Gastroesophageal sphincter (tissue), 4 donors: ENCODE measurements at regions not wholly inside any gene's neighbourhood (a gene's known extent, or its start where the extent isn't known, plus 50 kb on each side); places are given as distances from the start of the nearest gene placed in this dataset.

Experiments
- ATAC-seq: fragments of 150-250 bp; one replicate; pipeline ENCODE4 v1.9.1; 2016; ENCODE audit warnings: mild to moderate bottlenecking, moderate library complexity
- H3K27ac ChIP-seq, 4 donors: fragments of 200-600 bp; sonication (generic) in 3 of 4; 1 replicate in 3 of 4; 2 replicates in 1 of 4; pipeline ENCODE4 v1.5.1; 2016 to 2019
- H3K27me3 ChIP-seq: fragments of 200-600 bp; sonication (generic); one replicate; pipeline ENCODE4 v1.5.1; 2019
- H3K36me3 ChIP-seq, 2 donors: fragments of 200-600 bp; sonication (generic); one replicate each; pipeline ENCODE4 v1.5.1; 2019; ENCODE audit warnings: control low read depth in 1 of 2
- H3K4me1 ChIP-seq, 3 donors: fragments of 200-600 bp; sonication (generic); 1 replicate in 2 of 3; 2 replicates in 1 of 3; pipeline ENCODE4 v1.5.1; 2016 to 2019; ENCODE audit warnings: control low read depth in 2 of 3
- H3K4me3 ChIP-seq, 2 donors: fragments of 200-600 bp; sonication (generic); one replicate each; pipeline ENCODE4 v1.5.1; 2019; ENCODE audit warnings: mild to moderate bottlenecking in 1 of 2, moderate library complexity in 1 of 2
- H3K9me3 ChIP-seq, 3 donors: fragments of 200-600 bp; sonication (generic); one replicate each; pipeline ENCODE4 v1.5.1; 2017 to 2019; ENCODE audit warnings: control low read depth in 2 of 3
- EP300 ChIP-seq: sonication (generic); formaldehyde crosslinking; IDR thresholded peaks from one replicate; pipeline ENCODE4 v1.6.1; 2017; ENCODE audit warnings: antibody characterized with exemption, mild to moderate bottlenecking
- POLR2A ChIP-seq, 2 donors: fragments of 450-650 bp; IDR thresholded peaks; one replicate each; pipeline ENCODE4 v1.6.1; 2017; ENCODE audit warnings: antibody characterized with exemption in 2 of 2, mild to moderate bottlenecking in 2 of 2, moderate library complexity in 1 of 2
- POLR2AphosphoS5 ChIP-seq: sonication (generic); formaldehyde crosslinking; IDR thresholded peaks from one replicate; pipeline ENCODE4 v1.6.1; 2017; ENCODE audit warnings: antibody characterized with exemption
- WGBS, 2 donors: methylation state at CpG; one replicate each; pipeline ENCODE4 v1.1.5; 2018; ENCODE audit warnings: low coverage in 1 of 2; 5-methylcytosine and 5-hydroxymethylcytosine counted together
- TF ChIP-seq, protein P1 (sequence below), 4 experiments: fragments of 200-600 bp in 2 of 4; fragments of 450-650 bp in 2 of 4; sonication (generic) in 1 of 4; IDR thresholded peaks; one replicate each; pipeline ENCODE4 v1.5.1; 2017 to 2019; ENCODE audit warnings: antibody characterized with exemption in 4 of 4, mild to moderate bottlenecking in 2 of 4, moderate library complexity in 2 of 4

DNA sequence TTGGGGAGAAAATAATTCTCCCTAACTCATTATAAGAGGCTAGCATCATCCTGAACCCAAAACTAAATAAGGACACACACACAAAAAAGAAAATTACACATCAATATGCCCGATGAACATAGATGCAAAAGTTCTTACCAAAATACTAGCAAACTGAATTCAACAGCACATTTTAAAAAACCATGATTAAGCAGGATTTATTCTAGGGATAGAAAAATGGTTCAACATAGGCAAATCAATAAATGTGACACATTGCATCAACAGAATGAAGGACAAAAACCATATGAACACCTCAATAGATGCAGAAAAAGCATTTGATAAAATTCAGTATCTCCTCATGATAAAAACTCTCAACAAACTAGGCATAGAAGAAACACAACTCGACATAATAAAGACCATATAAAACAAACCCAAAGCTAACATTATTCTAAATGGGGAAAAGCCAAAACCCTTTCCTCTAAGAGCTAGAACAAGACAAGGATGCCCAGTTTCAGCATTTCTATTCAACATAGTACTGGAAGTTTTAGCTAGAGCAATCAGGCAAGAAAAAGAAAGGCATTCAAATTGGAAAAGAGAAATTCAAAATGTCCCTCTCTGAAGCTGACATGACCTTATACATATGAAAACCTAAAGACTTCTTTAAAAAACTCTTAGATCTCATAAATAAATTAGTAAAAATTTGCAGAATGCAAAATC lies 200.9 kb downstream of the NKX6-1 start:
- Histone ChIP-seq H3K9me3 (no peaks in the 10 kb centered on the region), H3K4me3 (no peak overlapping the region), H3K36me3 (no peaks in the 10 kb centered on the region), H3K27me3 (no peaks in the 10 kb centered on the region), H3K27ac (no peak overlapping the region), H3K4me1 (no peaks in the 10 kb centered on the region)
- TF ChIP-seq POLR2A (IDR thresholded peaks at IDR 0.05) = no peak
- no peak for TF ChIP-seq EP300
- TF ChIP-seq POLR2AphosphoS5 = no peak
- TF ChIP-seq, protein P1, sequence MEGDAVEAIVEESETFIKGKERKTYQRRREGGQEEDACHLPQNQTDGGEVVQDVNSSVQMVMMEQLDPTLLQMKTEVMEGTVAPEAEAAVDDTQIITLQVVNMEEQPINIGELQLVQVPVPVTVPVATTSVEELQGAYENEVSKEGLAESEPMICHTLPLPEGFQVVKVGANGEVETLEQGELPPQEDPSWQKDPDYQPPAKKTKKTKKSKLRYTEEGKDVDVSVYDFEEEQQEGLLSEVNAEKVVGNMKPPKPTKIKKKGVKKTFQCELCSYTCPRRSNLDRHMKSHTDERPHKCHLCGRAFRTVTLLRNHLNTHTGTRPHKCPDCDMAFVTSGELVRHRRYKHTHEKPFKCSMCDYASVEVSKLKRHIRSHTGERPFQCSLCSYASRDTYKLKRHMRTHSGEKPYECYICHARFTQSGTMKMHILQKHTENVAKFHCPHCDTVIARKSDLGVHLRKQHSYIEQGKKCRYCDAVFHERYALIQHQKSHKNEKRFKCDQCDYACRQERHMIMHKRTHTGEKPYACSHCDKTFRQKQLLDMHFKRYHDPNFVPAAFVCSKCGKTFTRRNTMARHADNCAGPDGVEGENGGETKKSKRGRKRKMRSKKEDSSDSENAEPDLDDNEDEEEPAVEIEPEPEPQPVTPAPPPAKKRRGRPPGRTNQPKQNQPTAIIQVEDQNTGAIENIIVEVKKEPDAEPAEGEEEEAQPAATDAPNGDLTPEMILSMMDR (IDR thresholded peaks at IDR 0.05) = no peak
- WGBS, 2 donors = 87 to 100% methylated on average over 2 of the region's 2 CpGs
- ATAC-seq = no peak

DNA sequence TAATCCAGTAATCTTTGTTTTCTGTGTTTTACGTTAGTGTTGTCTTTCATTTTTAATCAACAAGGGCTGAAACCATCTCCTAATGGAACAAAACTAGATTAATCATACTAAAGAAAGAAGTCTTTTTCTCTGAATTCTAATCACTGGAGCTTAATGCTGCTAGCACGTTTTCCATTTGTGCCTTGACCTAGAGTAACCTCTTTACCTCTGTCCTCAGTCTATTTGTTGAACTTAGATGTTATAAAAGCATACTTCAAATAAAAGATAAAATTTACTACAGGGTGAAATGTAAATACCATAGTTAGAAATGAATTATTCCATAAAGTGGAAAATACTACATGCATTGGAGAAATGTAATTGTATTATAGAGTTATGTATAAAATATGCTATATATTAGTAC lies 207.1 kb downstream of the NKX6-1 start:
- Histone ChIP-seq H3K27ac (no peak overlapping the region), H3K36me3 (no peaks in the 10 kb centered on the region), H3K4me3 (no peak overlapping the region), H3K9me3 (peaks cover 0 to 4% (median 0%) of the 10 kb centered on the region in 3 donors), H3K27me3 (no peaks in the 10 kb centered on the region), H3K4me1 (no peaks in the 10 kb centered on the region)
- TF ChIP-seq EP300 = no peak
- TF ChIP-seq, protein P1 (IDR thresholded peaks at IDR 0.05) = no peak
- no peak for TF ChIP-seq POLR2AphosphoS5
- TF ChIP-seq POLR2A (IDR thresholded peaks at IDR 0.05) = no peak
- 52 to 88% methylated on average over 1 to 2 of the region's 2 CpGs for WGBS, 2 donors
- no peak for ATAC-seq

DNA sequence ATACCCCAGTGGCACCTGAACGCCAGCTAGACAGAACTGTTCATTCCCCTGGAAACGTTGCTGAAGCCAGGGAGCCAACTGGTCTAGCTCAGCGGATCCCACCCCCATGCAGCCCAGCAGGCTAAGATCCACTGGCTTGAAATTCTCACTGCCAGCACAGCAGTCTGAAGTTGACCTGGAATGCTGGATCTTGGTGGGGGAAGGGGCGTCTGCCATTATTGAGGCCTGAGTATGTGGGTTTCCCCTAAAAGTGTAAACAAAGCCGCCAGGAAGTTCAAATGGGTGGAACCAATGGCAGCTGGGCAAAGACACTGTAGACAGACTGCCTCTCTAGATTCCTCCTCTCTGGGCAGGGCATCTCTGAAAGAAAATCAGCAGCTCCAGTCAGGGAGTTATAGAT lies 213.0 kb downstream of the NKX6-1 start:
- Histone ChIP-seq H3K36me3 (no peaks in the 10 kb centered on the region), H3K27me3 (no peaks in the 10 kb centered on the region), H3K27ac (no peak overlapping the region), H3K4me3 (no peak overlapping the region), H3K4me1 (no peaks in the 10 kb centered on the region), H3K9me3 (peaks cover 0 to 4% (median 0%) of the 10 kb centered on the region in 3 donors)
- 69% methylated on average over 2 of the region's 5 CpGs; no CpG with 5 or more reads in 1 of the 2 donors for WGBS, 2 donors
- TF ChIP-seq EP300 (no peak), POLR2AphosphoS5 (no peak)
- ATAC-seq = no peak

DNA sequence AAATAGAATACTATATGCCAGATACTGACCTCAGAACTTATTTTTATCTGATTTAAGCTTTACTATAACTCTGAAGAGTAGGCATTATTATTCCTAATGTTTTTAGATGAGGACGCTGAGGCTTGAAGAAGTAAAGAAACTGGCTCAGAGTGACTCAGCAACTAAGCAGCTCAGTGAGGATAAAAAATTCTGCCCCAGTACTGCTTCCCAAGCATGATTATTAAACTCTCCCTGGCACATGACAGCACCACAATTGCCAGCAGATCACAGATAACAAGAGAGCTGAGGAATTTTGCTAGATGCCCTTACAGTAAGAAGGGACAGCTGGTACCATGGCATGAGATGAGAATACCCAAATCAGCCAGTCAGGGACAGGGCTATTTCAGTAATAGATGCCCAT lies 219.4 kb downstream of the NKX6-1 start:
- H3K4me1 ChIP-seq = peaks cover 0 to 5% (median 0%) of the 10 kb centered on the region in 3 donors
- no peak overlapping the region for H3K27ac ChIP-seq
- no peaks in the 10 kb centered on the region for H3K9me3 ChIP-seq
- 33% methylated on average over 1 of the region's 1 CpG for WGBS, 2 donors
- TF ChIP-seq EP300 (no peak), POLR2AphosphoS5 (no peak), POLR2A (IDR thresholded peaks at IDR 0.05) (no peak)
- TF ChIP-seq, protein P1 (IDR thresholded peaks at IDR 0.05) = no peak
- H3K27me3 ChIP-seq = no peaks in the 10 kb centered on the region
- no peak overlapping the region for H3K4me3 ChIP-seq
- H3K36me3 ChIP-seq = no peaks in the 10 kb centered on the region
- ATAC-seq = no peak

DNA sequence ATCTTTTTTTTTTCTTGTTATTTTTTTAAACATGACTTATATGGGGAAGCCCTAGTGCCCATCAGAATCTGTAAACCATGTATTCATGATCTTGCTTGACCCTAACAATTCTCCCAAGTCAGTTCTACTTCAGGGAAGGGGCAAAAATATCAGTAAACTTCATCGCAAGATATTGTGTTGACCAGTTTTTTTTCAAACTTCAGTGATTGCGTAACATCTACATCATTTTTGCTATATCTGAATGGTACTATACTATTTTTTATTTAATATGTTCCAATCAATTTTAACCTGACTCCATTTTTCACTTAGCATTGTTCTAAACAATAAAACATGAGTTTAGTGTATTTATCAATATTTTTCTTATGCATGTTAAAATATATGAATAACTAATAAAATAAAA lies 221.2 kb downstream of the NKX6-1 start:
- Histone ChIP-seq H3K27me3 (no peaks in the 10 kb centered on the region), H3K4me3 (no peak overlapping the region), H3K9me3 (no peaks in the 10 kb centered on the region), H3K27ac (no peak overlapping the region), H3K4me1 (peaks cover 0 to 5% (median 0%) of the 10 kb centered on the region in 3 donors), H3K36me3 (no peaks in the 10 kb centered on the region)
- 50 to 96% methylated on average over 2 of the region's 2 CpGs for WGBS, 2 donors
- no peak for ATAC-seq
- no peak for TF ChIP-seq POLR2AphosphoS5
- TF ChIP-seq POLR2A (IDR thresholded peaks at IDR 0.05) = no peak
- no peak for TF ChIP-seq EP300
- TF ChIP-seq, protein P1 (IDR thresholded peaks at IDR 0.05) = no peak
